GM12892 (cell line): ENCODE measurements at regions not wholly inside any gene's neighbourhood (a gene's known extent, or its start where the extent isn't known, plus 50 kb on each side); places are given as distances from the start of the nearest gene placed in this dataset.

Experiments used
- POLR2A ChIP-seq: IDR thresholded peaks from 2 replicates; pipeline ENCODE4 v1.6.1; 2011; ENCODE audit warnings: low read depth, low read length, control low read depth
- TAF1 ChIP-seq: IDR thresholded peaks from 2 replicates; pipeline ENCODE4 v1.6.1; 2011; ENCODE audit warnings: low read depth, mild to moderate bottlenecking, control low read depth, low read length, borderline replicate concordance

- TF ChIP-seq POLR2A (no peak), TAF1 (no peak)
Observed at GRCh38 chr9:106051545-106051944, 357.2 kb downstream of the TMEM38B start.
